ENCODE measurements at regions not wholly inside any gene's neighbourhood (a gene's known extent, or its start where the extent isn't known, plus 50 kb on each side); places are given as distances from the start of the nearest gene placed in this dataset.

DNA sequence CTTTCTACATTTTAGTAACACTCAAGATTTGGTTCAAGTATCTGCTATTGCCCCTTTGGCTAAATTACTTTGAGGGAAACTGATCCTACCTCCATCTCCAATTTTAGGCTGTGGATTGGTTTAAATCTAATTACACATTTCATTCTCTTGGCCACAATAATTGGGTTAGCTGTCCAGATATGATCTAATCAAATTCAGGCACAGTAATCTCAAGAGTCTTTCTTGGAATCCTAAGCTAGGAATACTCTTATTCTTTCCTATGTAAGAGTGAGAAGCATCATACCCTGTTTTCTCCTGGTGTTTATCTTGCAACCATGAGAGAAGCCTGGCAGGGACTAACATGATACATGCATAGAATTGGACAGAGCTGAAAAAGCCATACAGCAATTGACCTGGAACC lies 300.4 kb upstream of the MARCKS start:
- no TSS peak for BruUV-seq (replicated peaks)
- Histone ChIP-seq H3K9me1 (replicated peaks; ENCODE audit: control insufficient read depth, extremely low read depth, insufficient read depth, low read length) (no peaks in the 10 kb centered on the region), H3K4me2 (ENCODE audit: insufficient read depth, low read length) (no peak overlapping the region), H3K4me3 (replicated peaks in 1 of 3; ENCODE audit: insufficient read depth in 1 of 3, low read depth in 1 of 3, low read length in 3 of 3) (no peak overlapping the region), H3K27me3 (ENCODE audit: control insufficient read depth in 2 of 2, insufficient read depth in 2 of 2, low read length in 2 of 2) (no peaks in the 10 kb centered on the region), H3K4me1 (ENCODE audit: control insufficient read depth, extremely low read depth, insufficient read depth, low read length) (peaks cover 35% of the 10 kb centered on the region), H3K36me3 (ENCODE audit: control insufficient read depth in 2 of 2, extremely low read depth in 1 of 2, insufficient read depth in 2 of 2, low read length in 2 of 2) (no peaks in the 10 kb centered on the region), H4K20me1 (replicated peaks; ENCODE audit: control insufficient read depth, extremely low read depth, insufficient read depth, low read length) (no peaks in the 10 kb centered on the region), H2AFZ (ENCODE audit: low read depth, low read length) (no peak overlapping the region), H3K9ac (replicated peaks; ENCODE audit: extremely low read depth, insufficient read depth, low read length) (no peak overlapping the region), H3K79me2 (ENCODE audit: control insufficient read depth, insufficient read depth, low read length) (no peaks in the 10 kb centered on the region), H3K9me3 (replicated peaks; ENCODE audit: control insufficient read depth, insufficient read depth, low read length) (no peaks in the 10 kb centered on the region), H3K27ac (ENCODE audit: insufficient read depth, low read depth, low read length) (no peak overlapping the region)
- ChIA-PET CTCF (no interaction called here), POLR2A (no interaction called here)
- DNase-seq (ENCODE audit: low read depth, low spot score) (no peak), FAIRE-seq (no peak)
- TF ChIP-seq GATA2 (IDR thresholded peaks at IDR 0.05; ENCODE audit: insufficient read depth, insufficient read length, low read depth, low read length): no peak
- TF ChIP-seq CTCF (IDR thresholded peaks at IDR 0.05; ENCODE audit: extremely low read depth in 1 of 2, insufficient read depth in 1 of 2, low read depth in 1 of 2, low read length in 2 of 2): no peak
- no peak for TF ChIP-seq POLR2AphosphoS5 (IDR thresholded peaks at IDR 0.05; ENCODE audit: insufficient read depth, low read depth, low read length)
- TF ChIP-seq JUN (IDR thresholded peaks at IDR 0.05; ENCODE audit: borderline replicate concordance, insufficient read depth, insufficient read length, low read depth): no peak
- no peak for TF ChIP-seq MYC (IDR thresholded peaks at IDR 0.05; ENCODE audit: low read depth, low read length)
- no peak for TF ChIP-seq EZH2 (IDR thresholded peaks at IDR 0.05; ENCODE audit: borderline replicate concordance, low read depth, low read length, severe bottlenecking)
- TF ChIP-seq FOS (IDR thresholded peaks at IDR 0.05; ENCODE audit: borderline replicate concordance, insufficient read depth, low read length): no peak
- TF ChIP-seq POLR2A (IDR thresholded peaks at IDR 0.05; ENCODE audit: low read depth, low read length): no peak
- TF ChIP-seq, protein P1, sequence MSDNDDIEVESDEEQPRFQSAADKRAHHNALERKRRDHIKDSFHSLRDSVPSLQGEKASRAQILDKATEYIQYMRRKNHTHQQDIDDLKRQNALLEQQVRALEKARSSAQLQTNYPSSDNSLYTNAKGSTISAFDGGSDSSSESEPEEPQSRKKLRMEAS (IDR thresholded peaks at IDR 0.05; ENCODE audit: insufficient read depth, insufficient read length): no peak
- intact Hi-C loops (cut with micrococcal nuclease) (no loop called here), dilution Hi-C loops (cut with MboI; ENCODE audit: extremely low pct_ligation_motif_present, low sequenced_read_pairs) (no loop called here)

Data from endothelial cell of umbilical vein (primary cell).